ENCODE measurements at regions not wholly inside any gene's neighbourhood (a gene's known extent, or its start where the extent isn't known, plus 50 kb on each side); places are given as distances from the start of the nearest gene placed in this dataset.

DNA sequence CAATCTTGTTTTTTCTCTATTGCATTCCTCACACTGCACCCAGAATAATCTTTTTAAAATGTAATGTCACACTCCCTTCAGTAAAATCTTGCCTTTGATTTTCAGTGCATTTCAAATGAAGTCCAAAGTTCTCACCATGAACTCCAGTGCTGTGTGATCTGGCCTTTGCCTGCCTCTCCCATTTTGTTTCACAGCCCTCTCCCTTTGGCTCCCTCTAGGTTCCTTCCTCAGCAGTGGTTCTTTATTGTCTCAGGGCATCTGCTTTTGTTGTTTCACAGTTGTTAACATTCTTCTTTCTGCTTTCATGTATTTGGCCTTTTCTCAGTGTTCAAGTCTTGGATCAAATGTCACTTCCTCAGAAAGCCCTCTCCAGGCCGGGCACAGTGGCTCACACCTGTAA is 84.5 kb upstream of the AMN1 start:
- TF ChIP-seq, protein P1, sequence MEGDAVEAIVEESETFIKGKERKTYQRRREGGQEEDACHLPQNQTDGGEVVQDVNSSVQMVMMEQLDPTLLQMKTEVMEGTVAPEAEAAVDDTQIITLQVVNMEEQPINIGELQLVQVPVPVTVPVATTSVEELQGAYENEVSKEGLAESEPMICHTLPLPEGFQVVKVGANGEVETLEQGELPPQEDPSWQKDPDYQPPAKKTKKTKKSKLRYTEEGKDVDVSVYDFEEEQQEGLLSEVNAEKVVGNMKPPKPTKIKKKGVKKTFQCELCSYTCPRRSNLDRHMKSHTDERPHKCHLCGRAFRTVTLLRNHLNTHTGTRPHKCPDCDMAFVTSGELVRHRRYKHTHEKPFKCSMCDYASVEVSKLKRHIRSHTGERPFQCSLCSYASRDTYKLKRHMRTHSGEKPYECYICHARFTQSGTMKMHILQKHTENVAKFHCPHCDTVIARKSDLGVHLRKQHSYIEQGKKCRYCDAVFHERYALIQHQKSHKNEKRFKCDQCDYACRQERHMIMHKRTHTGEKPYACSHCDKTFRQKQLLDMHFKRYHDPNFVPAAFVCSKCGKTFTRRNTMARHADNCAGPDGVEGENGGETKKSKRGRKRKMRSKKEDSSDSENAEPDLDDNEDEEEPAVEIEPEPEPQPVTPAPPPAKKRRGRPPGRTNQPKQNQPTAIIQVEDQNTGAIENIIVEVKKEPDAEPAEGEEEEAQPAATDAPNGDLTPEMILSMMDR (IDR thresholded peaks at IDR 0.05): no peak
- no peak for TF ChIP-seq POLR2A (IDR thresholded peaks at IDR 0.05)
- TF ChIP-seq POLR2AphosphoS5 (IDR thresholded peaks at IDR 0.05): no peak
- no peak for TF ChIP-seq EP300 (IDR thresholded peaks at IDR 0.05)

Data from upper lobe of left lung (tissue), 4 donors.